WTC11 (cell line): ENCODE measurements at regions not wholly inside any gene's neighbourhood (a gene's known extent, or its start where the extent isn't known, plus 50 kb on each side); places are given as distances from the start of the nearest gene placed in this dataset.

ENCODE experiments used
- CREB1 ChIP-seq: sonication (generic); formaldehyde crosslinking; IDR thresholded peaks from 2 replicates; pipeline ENCODE4 v1.8.0; 2023; ENCODE audit warnings: mild to moderate bottlenecking, missing genetic modification reagents
- CTCF ChIP-seq: fragments of 200-600 bp; IDR thresholded peaks from 2 replicates; pipeline ENCODE4 v1.8.0; 2022; ENCODE audit warnings: antibody characterized with exemption
- GABPB1 ChIP-seq: sonication (generic); formaldehyde crosslinking; IDR thresholded peaks from 2 replicates; pipeline ENCODE4 v1.8.1; 2023; ENCODE audit warnings: mild to moderate bottlenecking, missing genetic modification reagents
- NFYB ChIP-seq: sonication (generic); formaldehyde crosslinking; conservative IDR thresholded peaks from 2 replicates; pipeline ENCODE4 v1.8.0; 2022; ENCODE audit warnings: low read depth, missing genetic modification reagents
- NR1H2 ChIP-seq: sonication (generic); formaldehyde crosslinking; IDR thresholded peaks from 2 replicates; pipeline ENCODE4 v1.9.0; 2021; ENCODE audit warnings: mild to moderate bottlenecking, moderate library complexity, missing genetic modification reagents
- NR2C2 ChIP-seq: sonication (generic); formaldehyde crosslinking; IDR thresholded peaks from 2 replicates; pipeline ENCODE4 v1.8.0; 2022; ENCODE audit warnings: mild to moderate bottlenecking, missing genetic modification reagents
- RORB ChIP-seq: fragments of 250-450 bp; sonication (Bioruptor Pico); IDR thresholded peaks from 2 replicates; pipeline ENCODE4 v1.9.0; 2021; ENCODE audit warnings: mild to moderate bottlenecking
- SP1 ChIP-seq: sonication (generic); formaldehyde crosslinking; conservative IDR thresholded peaks from 2 replicates; pipeline ENCODE4 v1.8.1; 2022; ENCODE audit warnings: missing genetic modification reagents
- TF ChIP-seq, protein P1 (sequence below): sonication (generic); formaldehyde crosslinking; IDR thresholded peaks from 2 replicates; pipeline ENCODE4 v1.8.1; 2023; ENCODE audit warnings: mild to moderate bottlenecking, missing genetic modification reagents
- TF ChIP-seq, protein P2 (sequence below): sonication (generic); formaldehyde crosslinking; IDR thresholded peaks from 2 replicates; pipeline ENCODE4 v1.8.1; 2023; ENCODE audit warnings: mild to moderate bottlenecking, moderate library complexity, missing genetic modification reagents
- TF ChIP-seq, protein P3 (sequence below): fragments of 250-450 bp; sonication (Bioruptor Pico); IDR thresholded peaks from 2 replicates; pipeline ENCODE4 v2.1.2; 2022; ENCODE audit warnings: mild to moderate bottlenecking, moderate library complexity
- TF ChIP-seq, protein P4 (sequence below): sonication (generic); formaldehyde crosslinking; IDR thresholded peaks from 2 replicates; pipeline ENCODE4 v1.8.1; 2023; ENCODE audit warnings: mild to moderate bottlenecking, missing genetic modification reagents, moderate library complexity

- no peak for TF ChIP-seq CTCF
- TF ChIP-seq SP1 (CRISPR knock-in tag), result no peak
- TF ChIP-seq, protein P1, sequence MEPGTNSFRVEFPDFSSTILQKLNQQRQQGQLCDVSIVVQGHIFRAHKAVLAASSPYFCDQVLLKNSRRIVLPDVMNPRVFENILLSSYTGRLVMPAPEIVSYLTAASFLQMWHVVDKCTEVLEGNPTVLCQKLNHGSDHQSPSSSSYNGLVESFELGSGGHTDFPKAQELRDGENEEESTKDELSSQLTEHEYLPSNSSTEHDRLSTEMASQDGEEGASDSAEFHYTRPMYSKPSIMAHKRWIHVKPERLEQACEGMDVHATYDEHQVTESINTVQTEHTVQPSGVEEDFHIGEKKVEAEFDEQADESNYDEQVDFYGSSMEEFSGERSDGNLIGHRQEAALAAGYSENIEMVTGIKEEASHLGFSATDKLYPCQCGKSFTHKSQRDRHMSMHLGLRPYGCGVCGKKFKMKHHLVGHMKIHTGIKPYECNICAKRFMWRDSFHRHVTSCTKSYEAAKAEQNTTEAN, result no peak
- TF ChIP-seq NR1H2 (CRISPR knock-in tag), result no peak
- TF ChIP-seq NFYB (CRISPR knock-in tag), result no peak
- no peak for TF ChIP-seq CREB1 (CRISPR knock-in tag)
- TF ChIP-seq, protein P2, sequence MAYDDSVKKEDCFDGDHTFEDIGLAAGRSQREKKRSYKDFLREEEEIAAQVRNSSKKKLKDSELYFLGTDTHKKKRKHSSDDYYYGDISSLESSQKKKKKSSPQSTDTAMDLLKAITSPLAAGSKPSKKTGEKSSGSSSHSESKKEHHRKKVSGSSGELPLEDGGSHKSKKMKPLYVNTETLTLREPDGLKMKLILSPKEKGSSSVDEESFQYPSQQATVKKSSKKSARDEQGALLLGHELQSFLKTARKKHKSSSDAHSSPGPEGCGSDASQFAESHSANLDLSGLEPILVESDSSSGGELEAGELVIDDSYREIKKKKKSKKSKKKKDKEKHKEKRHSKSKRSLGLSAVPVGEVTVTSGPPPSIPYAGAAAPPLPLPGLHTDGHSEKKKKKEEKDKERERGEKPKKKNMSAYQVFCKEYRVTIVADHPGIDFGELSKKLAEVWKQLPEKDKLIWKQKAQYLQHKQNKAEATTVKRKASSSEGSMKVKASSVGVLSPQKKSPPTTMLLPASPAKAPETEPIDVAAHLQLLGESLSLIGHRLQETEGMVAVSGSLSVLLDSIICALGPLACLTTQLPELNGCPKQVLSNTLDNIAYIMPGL (CRISPR knock-in tag), result no peak
- TF ChIP-seq NR2C2, result no peak
- no peak for TF ChIP-seq RORB (CRISPR knock-in tag)
- TF ChIP-seq, protein P3, sequence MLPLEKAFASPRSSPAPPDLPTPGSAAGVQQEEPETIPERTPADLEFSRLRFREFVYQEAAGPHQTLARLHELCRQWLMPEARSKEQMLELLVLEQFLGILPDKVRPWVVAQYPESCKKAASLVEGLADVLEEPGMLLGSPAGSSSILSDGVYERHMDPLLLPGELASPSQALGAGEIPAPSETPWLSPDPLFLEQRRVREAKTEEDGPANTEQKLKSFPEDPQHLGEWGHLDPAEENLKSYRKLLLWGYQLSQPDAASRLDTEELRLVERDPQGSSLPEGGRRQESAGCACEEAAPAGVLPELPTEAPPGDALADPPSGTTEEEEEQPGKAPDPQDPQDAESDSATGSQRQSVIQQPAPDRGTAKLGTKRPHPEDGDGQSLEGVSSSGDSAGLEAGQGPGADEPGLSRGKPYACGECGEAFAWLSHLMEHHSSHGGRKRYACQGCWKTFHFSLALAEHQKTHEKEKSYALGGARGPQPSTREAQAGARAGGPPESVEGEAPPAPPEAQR (CRISPR knock-in tag), result no peak
- no peak for TF ChIP-seq GABPB1
- TF ChIP-seq, protein P4, sequence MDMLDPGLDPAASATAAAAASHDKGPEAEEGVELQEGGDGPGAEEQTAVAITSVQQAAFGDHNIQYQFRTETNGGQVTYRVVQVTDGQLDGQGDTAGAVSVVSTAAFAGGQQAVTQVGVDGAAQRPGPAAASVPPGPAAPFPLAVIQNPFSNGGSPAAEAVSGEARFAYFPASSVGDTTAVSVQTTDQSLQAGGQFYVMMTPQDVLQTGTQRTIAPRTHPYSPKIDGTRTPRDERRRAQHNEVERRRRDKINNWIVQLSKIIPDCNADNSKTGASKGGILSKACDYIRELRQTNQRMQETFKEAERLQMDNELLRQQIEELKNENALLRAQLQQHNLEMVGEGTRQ (CRISPR knock-in tag), result no peak
Observed at GRCh38 chr3:36212251-36212650, 168.1 kb upstream of the STAC start.
